Loucy (cell line): ENCODE measurements at regions not wholly inside any gene's neighbourhood (a gene's known extent, or its start where the extent isn't known, plus 50 kb on each side); places are given as distances from the start of the nearest gene placed in this dataset.

Source experiments
- H2AFZ ChIP-seq: fragments of 200-600 bp; sonication (generic); 2 replicates; pipeline ENCODE4 v1.6.0; 2016; ENCODE audit warnings: antibody characterized with exemption, mild to moderate bottlenecking, low read length, moderate library complexity
- H3F3A ChIP-seq: fragments of 200-600 bp; 2 replicates; pipeline ENCODE4 v1.6.0; 2016; ENCODE audit warnings: antibody characterized with exemption, low read depth, mild to moderate bottlenecking
- H3K27me3 ChIP-seq: fragments of 200-600 bp; sonication (generic); 2 replicates; pipeline ENCODE4 v1.6.1; 2014; ENCODE audit warnings: low read length, mild to moderate bottlenecking; ENCODE audit not compliant: insufficient read depth, poor library complexity, severe bottlenecking
- H3K36me3 ChIP-seq: fragments of 200-600 bp; sonication (generic); 2 replicates; pipeline ENCODE4 v1.6.1; 2016; ENCODE audit warnings: low read length; ENCODE audit not compliant: insufficient read depth
- H3K4me1 ChIP-seq: fragments of 200-600 bp; sonication (generic); 2 replicates; pipeline ENCODE4 v1.5.1; 2014; ENCODE audit warnings: low read length, mild to moderate bottlenecking; ENCODE audit not compliant: insufficient read depth, poor library complexity, severe bottlenecking
- H3K4me2 ChIP-seq: fragments of 200-600 bp; sonication (generic); 2 replicates; pipeline ENCODE4 v1.6.0; 2014; ENCODE audit warnings: antibody characterized with exemption, low read length, low read depth, mild to moderate bottlenecking; ENCODE audit not compliant: poor library complexity, severe bottlenecking
- H3K4me3 ChIP-seq: fragments of 200-600 bp; sonication (generic); 2 replicates; pipeline ENCODE4 v1.5.1; 2014; ENCODE audit warnings: low read length, mild to moderate bottlenecking, mixed read lengths; ENCODE audit not compliant: poor library complexity, severe bottlenecking
- H3K79me2 ChIP-seq: fragments of 200-600 bp; sonication (generic); 2 replicates; pipeline ENCODE4 v1.6.1; 2014; ENCODE audit warnings: low read length; ENCODE audit not compliant: insufficient read depth
- H3K9ac ChIP-seq: fragments of 200-600 bp; sonication (generic); 2 replicates; pipeline ENCODE4 v1.6.0; 2014; ENCODE audit warnings: mild to moderate bottlenecking, low read depth, low read length, moderate library complexity; ENCODE audit not compliant: poor library complexity, severe bottlenecking
- H3K9me2 ChIP-seq: fragments of 200-600 bp; sonication (generic); replicated peaks from 2 replicates; pipeline ENCODE4 v1.6.1; 2016; ENCODE audit warnings: low read depth, low read length, mixed read lengths
- H3K9me3 ChIP-seq: fragments of 200-600 bp; sonication (generic); 2 replicates; pipeline ENCODE4 v1.6.1; 2014; ENCODE audit warnings: mild to moderate bottlenecking, antibody characterized with exemption, low read length, low read depth; ENCODE audit not compliant: insufficient read depth
- H4K20me1 ChIP-seq: fragments of 200-600 bp; sonication (generic); 2 replicates; pipeline ENCODE4 v1.6.0; 2014; ENCODE audit warnings: antibody characterized with exemption, low read length, mild to moderate bottlenecking; ENCODE audit not compliant: insufficient read depth, poor library complexity, severe bottlenecking
- EZH2phosphoT487 ChIP-seq: fragments of 200-600 bp; IDR thresholded peaks from 2 replicates; pipeline ENCODE4 v1.6.1; 2018; ENCODE audit warnings: antibody characterized with exemption, mild to moderate bottlenecking, moderate library complexity, borderline replicate concordance
- TF ChIP-seq, protein P1 (sequence below): fragments of 200-600 bp; sonication (generic); conservative IDR thresholded peaks from 2 replicates; pipeline ENCODE4 v1.5.1; 2014; ENCODE audit warnings: mild to moderate bottlenecking, antibody characterized with exemption, low read length

DNA sequence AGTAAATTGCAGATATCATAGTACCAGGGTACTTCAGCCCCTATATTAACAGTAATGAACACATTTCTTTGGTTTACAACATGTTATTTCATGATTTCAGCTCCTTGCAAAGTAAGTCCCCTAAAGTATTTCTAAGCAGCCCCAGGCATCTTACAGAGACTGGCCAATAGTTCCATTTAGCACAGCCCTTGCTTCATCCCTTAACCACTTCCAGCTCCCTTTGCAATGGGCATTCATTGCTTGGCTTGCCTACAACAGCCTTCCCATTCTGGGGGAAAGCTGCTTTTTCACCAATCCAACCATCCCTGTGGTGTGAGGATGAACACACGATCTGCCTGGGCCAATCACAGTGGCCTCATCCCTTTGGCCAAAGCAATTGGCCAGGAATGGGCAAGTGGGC is 67.2 kb upstream of the XCR1 start:
- Histone ChIP-seq H2AFZ (no peak overlapping the region), H3K4me2 (no peak overlapping the region), H3K9me3 (no peaks in the 10 kb centered on the region), H3K36me3 (no peaks in the 10 kb centered on the region), H3K79me2 (no peaks in the 10 kb centered on the region), H3K4me1 (peaks cover 58% of the 10 kb centered on the region), H3K4me3 (no peak overlapping the region), H4K20me1 (no peaks in the 10 kb centered on the region), H3F3A (peaks cover 10% of the 10 kb centered on the region; the same call in 1 of the 2 replicates), H3K27me3 (no peaks in the 10 kb centered on the region), H3K9me2 (no peaks in the 10 kb centered on the region), H3K9ac (no peak overlapping the region)
- no peak for TF ChIP-seq EZH2phosphoT487
- TF ChIP-seq, protein P1, sequence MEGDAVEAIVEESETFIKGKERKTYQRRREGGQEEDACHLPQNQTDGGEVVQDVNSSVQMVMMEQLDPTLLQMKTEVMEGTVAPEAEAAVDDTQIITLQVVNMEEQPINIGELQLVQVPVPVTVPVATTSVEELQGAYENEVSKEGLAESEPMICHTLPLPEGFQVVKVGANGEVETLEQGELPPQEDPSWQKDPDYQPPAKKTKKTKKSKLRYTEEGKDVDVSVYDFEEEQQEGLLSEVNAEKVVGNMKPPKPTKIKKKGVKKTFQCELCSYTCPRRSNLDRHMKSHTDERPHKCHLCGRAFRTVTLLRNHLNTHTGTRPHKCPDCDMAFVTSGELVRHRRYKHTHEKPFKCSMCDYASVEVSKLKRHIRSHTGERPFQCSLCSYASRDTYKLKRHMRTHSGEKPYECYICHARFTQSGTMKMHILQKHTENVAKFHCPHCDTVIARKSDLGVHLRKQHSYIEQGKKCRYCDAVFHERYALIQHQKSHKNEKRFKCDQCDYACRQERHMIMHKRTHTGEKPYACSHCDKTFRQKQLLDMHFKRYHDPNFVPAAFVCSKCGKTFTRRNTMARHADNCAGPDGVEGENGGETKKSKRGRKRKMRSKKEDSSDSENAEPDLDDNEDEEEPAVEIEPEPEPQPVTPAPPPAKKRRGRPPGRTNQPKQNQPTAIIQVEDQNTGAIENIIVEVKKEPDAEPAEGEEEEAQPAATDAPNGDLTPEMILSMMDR, result no peak

DNA sequence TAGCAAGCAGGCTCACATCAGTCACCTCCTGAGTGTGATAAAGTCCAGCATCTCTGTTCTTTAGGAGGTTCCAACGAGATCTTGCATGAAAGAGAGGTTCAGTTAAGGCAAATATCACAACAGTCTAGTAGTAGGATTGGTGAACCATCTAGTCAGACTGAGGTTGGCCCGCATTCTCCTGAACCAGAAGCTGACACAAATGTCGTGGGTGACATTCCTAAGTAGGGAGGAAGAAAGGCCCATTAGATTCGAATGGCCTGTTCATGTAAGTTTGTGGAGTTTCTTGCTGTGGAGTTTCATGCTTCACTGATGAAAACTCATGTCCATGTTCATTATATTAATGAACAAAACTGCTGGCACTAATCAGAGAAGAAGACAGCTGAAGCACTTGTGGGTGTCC is 66.7 kb upstream of the XCR1 start:
- Histone ChIP-seq H3K4me2 (no peak overlapping the region), H3K79me2 (no peaks in the 10 kb centered on the region), H3K9ac (no peak overlapping the region)

DNA sequence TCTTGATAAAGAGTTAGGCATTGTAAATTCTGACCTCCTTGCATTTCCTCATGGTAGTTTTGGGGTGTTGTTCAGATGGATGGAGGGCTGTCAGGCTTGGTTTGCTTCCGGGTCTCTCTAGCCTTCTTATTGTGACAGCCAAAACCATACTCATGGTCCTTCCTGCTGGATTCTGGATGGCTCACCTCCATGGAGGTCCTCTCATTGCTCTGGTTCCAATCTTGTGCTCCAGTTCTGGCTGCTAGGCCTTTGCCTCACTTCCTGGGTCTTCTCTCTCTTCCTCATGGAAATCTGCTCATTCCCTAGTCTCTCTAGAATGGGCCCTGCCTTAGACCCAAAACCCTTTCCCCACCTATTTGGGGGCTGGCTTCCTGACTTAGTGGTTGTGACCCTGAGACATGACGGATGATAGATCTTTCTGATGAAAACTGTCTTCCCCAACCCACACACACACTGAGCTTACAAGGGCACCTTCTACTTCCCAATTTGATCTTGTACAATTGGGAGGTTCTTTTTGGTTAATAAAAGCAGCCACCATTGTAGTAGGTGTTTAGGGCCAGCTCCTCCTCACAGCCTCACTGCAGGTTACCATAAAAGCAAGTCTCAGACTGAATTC is 66.2 kb upstream of the XCR1 start:
- H3K36me3 ChIP-seq, result no peaks in the 10 kb centered on the region
- H3K27me3 ChIP-seq, result no peaks in the 10 kb centered on the region
- H4K20me1 ChIP-seq, result no peaks in the 10 kb centered on the region
- H3F3A ChIP-seq, result peaks cover 5% of the 10 kb centered on the region; the same call in 1 of the 2 replicates
- H3K4me1 ChIP-seq, result peaks cover 47% of the 10 kb centered on the region
- TF ChIP-seq EZH2phosphoT487, result no peak
- TF ChIP-seq, protein P1, result no peak
- peak overlapping the region; percentile 35 for H3K9ac ChIP-seq
- H3K79me2 ChIP-seq, result no peaks in the 10 kb centered on the region
- H3K4me2 ChIP-seq, result peak overlapping the region; percentile 61
- peak overlapping the region; percentile 34; the same call in 1 of the 2 replicates for H2AFZ ChIP-seq
- H3K9me2 ChIP-seq, result no peaks in the 10 kb centered on the region
- peak overlapping the region; percentile 2 for H3K4me3 ChIP-seq
- H3K9me3 ChIP-seq, result no peaks in the 10 kb centered on the region

More for the DNA sequence above, 66.7 kb upstream of the XCR1 start:
- no peaks in the 10 kb centered on the region for H3K36me3 ChIP-seq
- H3K27me3 ChIP-seq, result no peaks in the 10 kb centered on the region
- no peaks in the 10 kb centered on the region for H3K9me3 ChIP-seq
- peaks cover 7% of the 10 kb centered on the region; the same call in 1 of the 2 replicates for H3F3A ChIP-seq
- H2AFZ ChIP-seq, result peak overlapping the region; percentile 34; the same call in 1 of the 2 replicates
- H3K9me2 ChIP-seq, result no peaks in the 10 kb centered on the region
- no peak overlapping the region for H3K4me3 ChIP-seq
- H4K20me1 ChIP-seq, result no peaks in the 10 kb centered on the region
- TF ChIP-seq, protein P1, result no peak
- no peak for TF ChIP-seq EZH2phosphoT487
- peaks cover 52% of the 10 kb centered on the region for H3K4me1 ChIP-seq
